Endodermal cell (in vitro differentiated cells): ENCODE measurements at regions not wholly inside any gene's neighbourhood (a gene's known extent, or its start where the extent isn't known, plus 50 kb on each side); places are given as distances from the start of the nearest gene placed in this dataset.

Source experiments
- DNase-seq: peaks from one replicate; pipeline ENCODE4 v3.0.0-alpha.2; 2017
- H3K27ac ChIP-seq: 2 replicates; pipeline ENCODE4 v1.5.1; 2013; ENCODE audit warnings: mild to moderate bottlenecking, low read depth, low read length, moderate library complexity
- H3K27me3 ChIP-seq: 2 replicates; pipeline ENCODE4 v1.6.1; 2013; ENCODE audit warnings: mild to moderate bottlenecking, low read length, moderate library complexity; ENCODE audit not compliant: insufficient read depth, control insufficient read depth, poor library complexity, severe bottlenecking
- H3K36me3 ChIP-seq: 2 replicates; pipeline ENCODE4 v1.7.0; 2013; ENCODE audit warnings: mild to moderate bottlenecking, low read length, moderate library complexity; ENCODE audit not compliant: control insufficient read depth, insufficient read depth
- H3K4me1 ChIP-seq: one replicate; pipeline ENCODE4 v1.7.0; 2013; ENCODE audit warnings: low read length; ENCODE audit not compliant: control insufficient read depth, insufficient read depth
- H3K4me3 ChIP-seq: 2 replicates; pipeline ENCODE4 v1.5.1; 2013; ENCODE audit warnings: mild to moderate bottlenecking, low read length, moderate library complexity
- H3K9ac ChIP-seq: 2 replicates; pipeline ENCODE4 v1.6.1; 2013; ENCODE audit warnings: mild to moderate bottlenecking, low read length, moderate library complexity; ENCODE audit not compliant: poor library complexity, severe bottlenecking; ENCODE audit errors: extremely low read depth
- H3K9me3 ChIP-seq: 2 replicates; pipeline ENCODE4 v1.6.1; 2013; ENCODE audit warnings: mild to moderate bottlenecking, low read length, moderate library complexity; ENCODE audit not compliant: control insufficient read depth
- H3K27ac Mint-ChIP-seq: 2 replicates; pipeline ENCODE4 v1.8.0; 2020; ENCODE audit warnings: mixed read lengths
- H3K27me3 Mint-ChIP-seq: 2 replicates; pipeline ENCODE4 v1.8.0; 2021; ENCODE audit warnings: mild to moderate bottlenecking, mixed read lengths; ENCODE audit not compliant: insufficient read depth
- H3K36me3 Mint-ChIP-seq: 2 replicates; pipeline ENCODE4 v1.8.0; 2020; ENCODE audit warnings: low read depth, mixed read lengths
- H3K4me1 Mint-ChIP-seq: 2 replicates; pipeline ENCODE4 v1.8.0; 2020; ENCODE audit warnings: mixed read lengths
- H3K4me3 Mint-ChIP-seq: 2 replicates; pipeline ENCODE4 v1.8.0; 2020; ENCODE audit warnings: mild to moderate bottlenecking, moderate library complexity, mixed read lengths
- H3K9me3 Mint-ChIP-seq: 2 replicates; pipeline ENCODE4 v1.8.0; 2020; ENCODE audit warnings: mild to moderate bottlenecking, mixed read lengths
- CTCF ChIP-seq: fragments of 200-600 bp; sonication (generic); conservative IDR thresholded peaks from 2 replicates; pipeline ENCODE4 v1.5.0; 2021; ENCODE audit warnings: antibody characterized with exemption, mild to moderate bottlenecking
- WGBS, 2 experiments: methylation state at CpG; one replicate each; pipeline versions ENCODE4 v1.1.5 to v1.1.7; 2013; ENCODE audit warnings: missing lambda C conversion rate in 2 of 2, mixed read lengths in 1 of 2; ENCODE audit not compliant: insufficient coverage in 1 of 2, insufficient read length in 1 of 2; 5-methylcytosine and 5-hydroxymethylcytosine counted together

GRCh38 chr14:30211326-30211725 is 283.7 kb upstream of the PRKD1 start:
- no peak for DNase-seq
- H3K9ac ChIP-seq, result no peak overlapping the region
- Mint-ChIP-seq H3K27ac (no peak overlapping the region), H3K4me3 (no peak overlapping the region), H3K4me1 (no peaks in the 10 kb centered on the region), H3K9me3 (no peaks in the 10 kb centered on the region), H3K27me3 (no peaks in the 10 kb centered on the region), H3K36me3 (no peaks in the 10 kb centered on the region)
- H3K27me3 ChIP-seq, result no peaks in the 10 kb centered on the region
- H3K4me3 ChIP-seq, result no peak overlapping the region
- H3K4me1 ChIP-seq, result no peaks in the 10 kb centered on the region
- H3K36me3 ChIP-seq, result no peaks in the 10 kb centered on the region
- H3K9me3 ChIP-seq, result no peaks in the 10 kb centered on the region
- TF ChIP-seq CTCF, result no peak
- no peak overlapping the region for H3K27ac ChIP-seq

- no peak for TF ChIP-seq CTCF
- Mint-ChIP-seq H3K27me3 (no peaks in the 10 kb centered on the region), H3K27ac (no peak overlapping the region), H3K9me3 (no peaks in the 10 kb centered on the region), H3K36me3 (no peaks in the 10 kb centered on the region), H3K4me1 (no peaks in the 10 kb centered on the region), H3K4me3 (no peak overlapping the region)
- Histone ChIP-seq H3K4me1 (no peaks in the 10 kb centered on the region), H3K9me3 (no peaks in the 10 kb centered on the region), H3K36me3 (no peaks in the 10 kb centered on the region), H3K4me3 (no peak overlapping the region), H3K27ac (no peak overlapping the region), H3K9ac (no peak overlapping the region), H3K27me3 (no peaks in the 10 kb centered on the region)
- DNase-seq, result no peak
- WGBS, 2 experiments, result 75 to 88% methylated on average over 3 of the region's 3 CpGs
Observed at GRCh38 chr14:30214014-30214413, 286.4 kb upstream of the PRKD1 start.

GRCh38 chr14:30214461-30215090 is 286.9 kb upstream of the PRKD1 start:
- Histone ChIP-seq H3K27me3 (no peaks in the 10 kb centered on the region), H3K27ac (no peak overlapping the region), H3K9ac (no peak overlapping the region), H3K36me3 (no peaks in the 10 kb centered on the region), H3K4me3 (no peak overlapping the region), H3K4me1 (no peaks in the 10 kb centered on the region), H3K9me3 (no peaks in the 10 kb centered on the region)
- H3K9me3 Mint-ChIP-seq, result no peaks in the 10 kb centered on the region
- WGBS, 2 experiments, result 17 to 18% methylated on average over 1 to 2 of the region's 2 CpGs
- no peaks in the 10 kb centered on the region for H3K27me3 Mint-ChIP-seq
- no peaks in the 10 kb centered on the region for H3K36me3 Mint-ChIP-seq
- H3K27ac Mint-ChIP-seq, result no peak overlapping the region
- TF ChIP-seq CTCF, result peak; percentile 83
- no peaks in the 10 kb centered on the region for H3K4me1 Mint-ChIP-seq
- no peak overlapping the region for H3K4me3 Mint-ChIP-seq
- peak; percentile 52 for DNase-seq
